Ureter (tissue), 1 donor: ENCODE measurements at regions not wholly inside any gene's neighbourhood (a gene's known extent, or its start where the extent isn't known, plus 50 kb on each side); places are given as distances from the start of the nearest gene placed in this dataset.

Experiments
- DNase-seq: peaks from one replicate; pipeline ENCODE4 v3.0.0-alpha.2; 2020; ENCODE audit warnings: low spot score
- donor health status: DM: yes; HTN: yes; CAD: no.

- DNase-seq: no peak
Observed at GRCh38 chr1:4016351-4017130, 116.5 kb upstream of the C1orf174 start.

DNA sequence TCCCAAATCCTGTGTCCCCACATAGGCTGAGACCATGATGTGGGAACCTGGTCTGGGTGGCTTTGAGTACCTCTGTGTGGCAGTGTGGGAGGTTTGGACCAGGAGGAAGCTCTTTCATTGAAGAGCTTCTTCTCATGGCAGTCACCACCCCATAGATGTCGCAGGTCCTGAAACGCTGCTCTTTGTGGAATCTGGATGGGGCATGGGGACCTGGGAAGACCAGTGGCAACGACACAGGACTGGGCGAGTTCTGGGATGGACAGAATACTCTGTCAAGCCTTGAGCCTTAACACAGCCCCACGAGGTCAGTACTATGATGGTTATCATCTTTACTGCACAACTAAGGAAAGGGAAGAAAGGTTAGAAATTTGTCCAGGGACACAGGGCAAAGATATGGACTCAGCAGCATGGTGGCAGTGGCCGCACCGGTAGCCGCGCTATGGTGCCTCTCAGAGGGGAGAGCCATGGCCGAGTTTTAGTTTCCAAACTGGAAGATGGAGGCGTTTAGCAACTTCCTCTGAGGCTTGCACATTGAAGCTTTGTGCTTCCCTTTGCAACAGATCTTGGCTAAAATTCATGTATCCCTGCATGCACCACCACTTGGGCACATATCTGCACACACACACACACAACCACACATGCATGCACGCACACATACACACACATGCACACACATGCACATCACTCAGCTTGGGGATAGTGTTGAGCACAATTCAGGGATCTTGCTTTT is 117.7 kb upstream of the C1orf174 start:
- no peak for DNase-seq

- no peak for DNase-seq
Observed at GRCh38 chr1:4018466-4019146, 118.5 kb upstream of the C1orf174 start.

DNA sequence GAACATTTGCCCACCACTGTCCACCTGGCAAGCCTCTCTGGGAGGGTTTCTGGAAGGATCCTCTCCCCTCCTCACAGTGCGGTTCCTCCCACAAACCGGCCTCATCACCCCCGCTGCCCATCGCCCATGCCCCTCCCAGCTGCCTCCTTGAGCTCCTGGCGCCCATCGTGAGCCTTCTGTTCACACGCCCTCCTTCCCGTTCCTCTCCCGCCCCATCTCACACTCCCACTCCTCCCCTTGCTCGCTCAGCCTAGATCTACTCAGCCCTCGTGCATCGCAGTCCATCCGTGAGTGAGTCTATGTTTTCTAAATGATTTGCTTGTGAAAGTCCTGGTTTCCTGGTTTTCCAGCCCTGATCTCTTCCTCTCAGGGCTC is 119.1 kb upstream of the C1orf174 start:
- no peak for DNase-seq

DNA sequence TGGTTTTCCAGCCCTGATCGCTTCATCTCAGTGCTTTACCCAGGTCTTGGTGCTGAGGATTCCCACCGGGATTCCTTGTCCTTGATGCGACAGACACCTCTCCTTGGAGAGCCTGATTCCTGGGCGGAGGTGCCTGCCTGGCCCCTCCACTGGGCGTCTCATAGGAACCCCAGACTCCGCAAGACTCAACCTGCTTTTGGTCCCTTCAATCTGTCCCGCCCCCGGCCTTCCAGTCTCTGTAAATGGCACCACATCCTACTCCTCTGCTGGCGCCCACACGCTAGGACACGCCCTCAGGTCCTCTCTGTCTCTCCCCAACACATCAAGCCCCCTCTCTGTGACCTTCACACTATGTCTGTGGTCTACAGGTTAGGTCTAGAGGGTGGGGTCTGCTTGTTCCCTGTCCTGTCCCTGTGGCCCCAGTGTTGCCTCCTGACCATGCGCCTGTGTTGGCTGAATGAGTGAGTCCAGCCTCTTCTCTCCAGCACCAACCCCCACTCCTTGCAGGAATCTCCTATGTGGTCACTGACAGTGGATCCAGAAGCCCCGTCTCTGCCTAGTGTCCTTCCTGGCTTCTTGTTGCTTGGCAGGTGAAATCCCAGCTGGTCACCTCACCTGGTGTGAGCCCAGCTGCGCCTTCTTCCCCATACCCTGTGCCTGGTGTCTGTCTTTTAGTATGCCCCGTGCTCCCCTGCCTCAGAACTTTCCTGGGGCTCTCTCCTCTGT is 119.7 kb upstream of the C1orf174 start:
- no peak for DNase-seq

- no peak for DNase-seq
Observed at GRCh38 chr1:4020449-4020848, 120.4 kb upstream of the C1orf174 start.

GRCh38 chr1:4021136-4021973 is 121.3 kb upstream of the C1orf174 start:
- no peak for DNase-seq

GRCh38 chr1:4021974-4022268 is 121.8 kb upstream of the C1orf174 start:
- no peak for DNase-seq

GRCh38 chr1:4022715-4023114 is 122.6 kb upstream of the C1orf174 start:
- DNase-seq: no peak

DNA sequence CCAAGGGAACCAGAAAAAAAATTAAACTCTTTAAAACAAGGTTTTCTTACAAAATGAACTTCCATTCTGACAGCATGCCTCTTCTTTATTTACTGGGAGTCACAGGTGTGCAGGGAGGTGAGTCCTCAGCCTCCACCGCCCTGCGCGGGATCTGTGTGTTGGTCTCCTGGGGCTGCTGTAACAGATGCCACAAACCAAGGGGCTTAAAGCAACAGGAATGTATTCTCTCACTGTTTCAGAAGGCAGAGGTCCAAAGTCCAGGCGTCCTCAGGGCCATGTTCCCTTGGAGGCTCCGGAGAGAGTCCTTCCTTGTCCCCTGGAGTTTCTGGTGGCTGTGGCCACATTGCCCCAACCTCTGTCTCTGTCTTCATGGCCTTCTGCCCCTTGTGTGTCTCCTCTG is 123.6 kb upstream of the C1orf174 start:
- DNase-seq: no peak

DNA sequence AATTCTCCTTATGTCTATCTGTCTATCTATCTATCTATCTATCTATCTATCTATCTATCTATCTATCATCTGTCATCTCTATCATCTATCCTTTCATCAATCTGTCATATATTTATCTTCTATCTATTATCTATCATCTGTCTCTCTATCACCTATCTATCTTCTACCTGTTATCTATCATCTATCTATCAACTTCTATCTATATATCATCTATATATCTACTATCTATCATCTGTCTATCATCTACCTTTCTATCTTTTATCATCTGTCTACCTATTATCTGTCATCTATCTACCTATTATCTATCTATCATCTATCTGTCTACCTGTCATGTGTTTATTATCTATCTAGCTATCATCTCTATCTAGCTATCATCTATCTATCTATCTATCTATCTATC is 124.7 kb upstream of the C1orf174 start:
- no peak for DNase-seq

- no peak for DNase-seq
Observed at GRCh38 chr1:4025752-4026151, 125.7 kb upstream of the C1orf174 start.

GRCh38 chr1:4027008-4027407 is 126.9 kb upstream of the C1orf174 start:
- DNase-seq: no peak

DNA sequence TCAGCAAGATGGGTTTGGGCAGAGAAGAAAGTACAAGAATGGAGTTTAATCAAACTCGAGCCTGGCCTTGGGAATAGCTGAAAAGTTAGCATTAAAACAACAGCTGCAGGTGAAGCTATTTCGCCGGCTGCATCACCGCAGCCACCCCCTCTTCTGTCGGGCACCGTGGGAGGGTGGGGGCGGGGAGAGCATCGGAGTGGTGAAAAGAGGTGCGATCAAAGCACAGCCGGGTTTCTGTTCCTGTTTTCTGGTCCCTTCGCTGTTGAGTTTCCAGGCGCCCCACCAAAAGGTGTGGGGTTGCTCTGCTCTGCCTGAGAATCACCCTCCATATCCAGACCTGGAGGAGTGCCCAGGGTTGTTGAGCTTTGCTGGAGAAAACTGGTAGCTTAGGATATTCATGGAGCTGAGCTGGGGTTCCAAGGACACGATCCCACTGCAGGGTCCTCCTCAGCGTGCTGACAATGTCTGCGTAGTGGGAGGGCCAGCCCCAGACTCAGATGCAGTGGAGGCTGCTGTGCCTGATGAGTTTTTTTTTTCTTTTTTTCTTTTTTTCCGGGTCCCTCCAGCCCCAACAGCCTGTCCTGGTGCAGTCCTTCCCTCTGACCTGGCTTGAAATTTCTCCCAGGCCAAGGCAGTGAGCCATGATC is 127.5 kb upstream of the C1orf174 start:
- no peak for DNase-seq

DNA sequence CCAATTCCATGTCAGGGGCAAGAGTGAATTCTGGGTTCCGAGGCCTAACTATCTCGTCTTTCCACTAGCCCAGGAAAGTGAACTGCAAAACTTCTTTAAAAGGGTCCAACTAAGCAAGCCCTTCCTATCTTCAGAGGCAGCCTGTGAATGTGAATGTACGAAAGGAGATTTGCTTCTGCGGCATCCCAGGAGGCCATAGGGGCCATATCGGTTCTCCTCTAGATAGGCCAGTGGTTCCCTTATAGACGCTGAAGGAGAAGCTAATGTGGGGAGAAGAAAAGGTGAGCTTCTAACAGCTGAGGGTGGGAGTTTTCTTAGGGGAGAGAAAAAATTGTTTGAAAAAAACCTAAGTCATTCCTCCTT is 128.0 kb upstream of the C1orf174 start:
- no peak for DNase-seq

- no peak for DNase-seq
Observed at GRCh38 chr1:4029376-4029775, 129.3 kb upstream of the C1orf174 start.

GRCh38 chr1:4032571-4032970 is 132.5 kb upstream of the C1orf174 start:
- no peak for DNase-seq

DNA sequence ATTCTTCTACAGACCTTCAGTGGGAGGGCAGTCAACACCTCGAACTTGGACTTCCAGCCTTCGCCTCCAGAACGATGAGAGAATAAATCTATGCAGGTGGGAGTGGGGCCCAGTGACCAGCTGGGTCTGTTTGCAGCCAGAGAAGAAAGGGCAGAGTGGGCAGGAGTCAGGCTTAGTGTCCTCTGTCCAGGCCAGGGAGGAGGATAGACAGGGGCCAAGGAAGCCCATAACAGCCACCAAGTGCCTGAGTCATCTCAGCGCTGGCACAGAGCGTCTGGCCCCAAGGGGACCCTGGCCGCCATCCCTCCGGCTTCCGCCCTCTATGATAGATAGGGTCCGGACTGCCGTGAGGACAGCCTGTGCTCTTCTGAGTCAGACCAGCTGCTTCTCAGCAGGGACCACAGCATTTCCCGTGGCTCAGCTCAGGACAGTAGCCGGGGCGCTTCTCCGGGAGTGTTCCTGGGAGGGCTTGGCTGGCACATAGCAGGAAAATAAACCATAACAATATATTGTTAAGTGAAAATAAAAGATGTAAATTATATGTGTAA is 133.1 kb upstream of the C1orf174 start:
- no peak for DNase-seq

GRCh38 chr1:4033713-4034112 is 133.6 kb upstream of the C1orf174 start:
- no peak for DNase-seq

DNA sequence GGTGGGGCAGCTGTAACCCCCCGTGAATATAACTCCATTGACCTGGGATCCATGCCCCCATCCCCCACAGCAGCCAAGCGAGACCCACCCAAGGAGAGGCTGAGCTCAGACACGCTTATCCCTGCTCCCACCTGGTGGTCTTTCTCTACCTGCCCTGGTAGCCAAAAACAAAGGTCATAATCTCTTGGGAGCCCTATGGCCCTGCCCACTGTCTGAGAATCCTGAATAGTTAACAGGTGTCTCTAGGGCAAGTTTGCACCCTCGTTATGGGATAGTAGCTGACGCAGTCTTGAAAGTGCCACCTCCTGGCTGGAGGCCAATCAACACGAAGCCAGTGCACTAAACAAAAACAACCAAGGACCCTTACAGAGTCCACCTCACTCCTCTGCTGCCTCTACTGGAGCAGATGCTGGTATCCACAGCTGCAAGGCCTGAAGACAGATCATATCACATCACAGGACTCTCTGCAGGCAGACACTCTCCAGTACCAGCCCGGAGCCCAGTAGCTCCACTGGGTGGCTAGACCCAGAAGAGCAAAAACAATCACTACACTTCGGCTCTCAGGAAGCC is 134.3 kb upstream of the C1orf174 start:
- no peak for DNase-seq
